Left lung (tissue), 4 donors: ENCODE measurements at regions not wholly inside any gene's neighbourhood (a gene's known extent, or its start where the extent isn't known, plus 50 kb on each side); places are given as distances from the start of the nearest gene placed in this dataset.
A peak's percentile ranks its signal among the peaks of the same experiment; 100 is the strongest.

ENCODE experiments used
- ATAC-seq: fragments of 200-7000 bp; cut with Tn5 transposase; one replicate; pipeline ENCODE4 v1.9.1; 2020; ENCODE audit warnings: moderate library complexity
- DNase-seq, 4 donors: peaks; one replicate each; pipeline ENCODE4 v3.0.0-alpha.2; 2013 to 2020
- H3K27ac ChIP-seq, 2 donors: fragments of 200-600 bp; sonication (generic) in 1 of 2; one replicate each; pipeline versions ENCODE4 v1.5.0 to v1.8.0; 2020 to 2021
- H3K27me3 ChIP-seq, 2 donors: fragments of 200-600 bp; sonication (generic) in 1 of 2; one replicate each; pipeline versions ENCODE4 v1.5.0 to v1.8.0; 2020 to 2021
- H3K36me3 ChIP-seq, 2 donors: fragments of 200-600 bp; sonication (generic) in 1 of 2; one replicate each; pipeline versions ENCODE4 v1.5.0 to v1.8.0; 2020 to 2021
- H3K4me1 ChIP-seq, 2 donors: fragments of 200-600 bp; one replicate each; pipeline ENCODE4 v1.8.0; 2021
- H3K4me3 ChIP-seq, 2 donors: fragments of 200-600 bp; sonication (generic) in 1 of 2; one replicate each; pipeline versions ENCODE4 v1.5.0 to v1.8.0; 2020 to 2021; ENCODE audit warnings: mild to moderate bottlenecking in 1 of 2
- H3K9me3 ChIP-seq, 2 donors: fragments of 200-600 bp; sonication (generic) in 1 of 2; one replicate each; pipeline versions ENCODE4 v1.5.0 to v1.8.0; 2020 to 2021
- intact Hi-C, 2 donors: fragments of 100-400 bp; cut with DNase I; formaldehyde crosslinking; loops; one replicate each; pipeline versions ENCODE4 v1.11.2 to v1.14.2; 2022
- TF ChIP-seq, protein P1 (sequence below), 2 donors: fragments of 200-600 bp; sonication (generic) in 1 of 2; IDR thresholded peaks; one replicate each; pipeline versions ENCODE4 v1.5.0 to v1.8.0; 2021; ENCODE audit warnings: antibody characterized with exemption in 2 of 2
- donor health status: DM: no; HTN: yes; CAD: no.
- donor health status: DM: no; HTN: no; CAD: no.

GRCh38 chr15:47573673-47574072 is 143.6 kb upstream of the SEMA6D start:
- Histone ChIP-seq H3K4me3 (no peak overlapping the region), H3K36me3 (no peaks in the 10 kb centered on the region), H3K27ac (no peak overlapping the region), H3K27me3 (no peaks in the 10 kb centered on the region), H3K4me1 (no peaks in the 10 kb centered on the region), H3K9me3 (no peaks in the 10 kb centered on the region)
- DNase-seq, result no peak
- intact Hi-C loops, result no loop called here
- TF ChIP-seq, protein P1, sequence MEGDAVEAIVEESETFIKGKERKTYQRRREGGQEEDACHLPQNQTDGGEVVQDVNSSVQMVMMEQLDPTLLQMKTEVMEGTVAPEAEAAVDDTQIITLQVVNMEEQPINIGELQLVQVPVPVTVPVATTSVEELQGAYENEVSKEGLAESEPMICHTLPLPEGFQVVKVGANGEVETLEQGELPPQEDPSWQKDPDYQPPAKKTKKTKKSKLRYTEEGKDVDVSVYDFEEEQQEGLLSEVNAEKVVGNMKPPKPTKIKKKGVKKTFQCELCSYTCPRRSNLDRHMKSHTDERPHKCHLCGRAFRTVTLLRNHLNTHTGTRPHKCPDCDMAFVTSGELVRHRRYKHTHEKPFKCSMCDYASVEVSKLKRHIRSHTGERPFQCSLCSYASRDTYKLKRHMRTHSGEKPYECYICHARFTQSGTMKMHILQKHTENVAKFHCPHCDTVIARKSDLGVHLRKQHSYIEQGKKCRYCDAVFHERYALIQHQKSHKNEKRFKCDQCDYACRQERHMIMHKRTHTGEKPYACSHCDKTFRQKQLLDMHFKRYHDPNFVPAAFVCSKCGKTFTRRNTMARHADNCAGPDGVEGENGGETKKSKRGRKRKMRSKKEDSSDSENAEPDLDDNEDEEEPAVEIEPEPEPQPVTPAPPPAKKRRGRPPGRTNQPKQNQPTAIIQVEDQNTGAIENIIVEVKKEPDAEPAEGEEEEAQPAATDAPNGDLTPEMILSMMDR (IDR thresholded peaks at IDR 0.05), result no peak
- no peak for ATAC-seq

GRCh38 chr15:47577000-47577399 is 140.3 kb upstream of the SEMA6D start:
- no peak overlapping the region for H3K27ac ChIP-seq
- H3K4me1 ChIP-seq, result no peaks in the 10 kb centered on the region
- H3K36me3 ChIP-seq, result no peaks in the 10 kb centered on the region
- no peaks in the 10 kb centered on the region for H3K27me3 ChIP-seq
- TF ChIP-seq, protein P1 (IDR thresholded peaks at IDR 0.05), result no peak
- ATAC-seq, result no peak
- intact Hi-C loops, result no loop called here
- H3K4me3 ChIP-seq, result no peak overlapping the region
- H3K9me3 ChIP-seq, result no peaks in the 10 kb centered on the region
- DNase-seq, result no peak

GRCh38 chr15:47577461-47577860 is 139.8 kb upstream of the SEMA6D start:
- no peak overlapping the region for H3K27ac ChIP-seq
- no peak for ATAC-seq

GRCh38 chr15:47582233-47582632 is 135.1 kb upstream of the SEMA6D start:
- Histone ChIP-seq H3K9me3 (no peaks in the 10 kb centered on the region), H3K36me3 (no peaks in the 10 kb centered on the region), H3K27me3 (no peaks in the 10 kb centered on the region), H3K27ac (no peak overlapping the region), H3K4me3 (no peak overlapping the region), H3K4me1 (no peaks in the 10 kb centered on the region)
- intact Hi-C loops, result no loop called here
- ATAC-seq (no peak), DNase-seq (no peak)
- TF ChIP-seq, protein P1 (IDR thresholded peaks at IDR 0.05), result no peak

More at GRCh38 chr15:47577461-47577860, 139.8 kb upstream of the SEMA6D start:
- H3K9me3 ChIP-seq, result no peaks in the 10 kb centered on the region
- no peaks in the 10 kb centered on the region for H3K36me3 ChIP-seq
- TF ChIP-seq, protein P1 (IDR thresholded peaks at IDR 0.05), result no peak
- H3K27me3 ChIP-seq, result no peaks in the 10 kb centered on the region
- intact Hi-C loops, result no loop called here
- H3K4me3 ChIP-seq, result no peak overlapping the region
- peak in 1 of 4 donors; percentile 12 for DNase-seq
- H3K4me1 ChIP-seq, result no peaks in the 10 kb centered on the region

DNA sequence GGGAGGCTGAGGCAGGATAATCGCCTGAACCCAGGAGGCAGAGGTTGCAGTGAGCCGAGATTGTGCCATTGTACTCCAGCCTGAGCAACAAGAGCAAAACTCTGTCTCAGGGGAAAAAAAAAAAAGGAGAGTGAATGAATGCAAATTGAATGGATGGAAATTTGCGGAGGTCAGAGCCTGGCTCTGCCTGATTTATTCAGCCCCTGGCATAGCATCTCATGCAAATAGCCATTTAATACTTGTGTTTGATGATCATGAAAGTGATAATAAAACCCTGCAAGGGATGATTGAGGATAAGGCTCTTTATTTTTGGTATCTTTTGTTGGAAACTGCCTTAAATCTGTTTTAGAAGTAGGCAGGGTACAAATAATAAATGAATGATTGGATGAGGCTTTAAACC is 133.0 kb upstream of the SEMA6D start:
- ATAC-seq (no peak), DNase-seq (no peak)
- Histone ChIP-seq H3K4me3 (no peak overlapping the region), H3K9me3 (no peaks in the 10 kb centered on the region), H3K27ac (no peak overlapping the region), H3K4me1 (no peaks in the 10 kb centered on the region), H3K36me3 (no peaks in the 10 kb centered on the region), H3K27me3 (no peaks in the 10 kb centered on the region)
- TF ChIP-seq, protein P1 (IDR thresholded peaks at IDR 0.05), result no peak
- intact Hi-C loops, result no loop called here
